Cardiac muscle cell (in vitro differentiated cells and primary cell): ENCODE measurements at regions not wholly inside any gene's neighbourhood (a gene's known extent, or its start where the extent isn't known, plus 50 kb on each side); places are given as distances from the start of the nearest gene placed in this dataset.
A peak's percentile ranks its signal among the peaks of the same experiment; 100 is the strongest.

Experiments
- DNase-seq, 2 donors: peaks; one replicate each; pipeline versions ENCODE4 v3.0.0 to v3.0.0-alpha.2; 2010 to 2017; ENCODE audit warnings: low read depth in 1 of 2, low spot score in 1 of 2
- H3K27ac ChIP-seq: fragments of 200-600 bp; sonication (generic); 2 replicates; pipeline ENCODE4 v1.5.1; 2016
- H3K27me3 ChIP-seq: fragments of 200-600 bp; sonication (generic); 2 replicates; pipeline ENCODE4 v1.6.0; 2016; ENCODE audit warnings: control low read depth
- H3K36me3 ChIP-seq: fragments of 200-600 bp; sonication (generic); 2 replicates; pipeline ENCODE4 v1.5.1; 2016; ENCODE audit warnings: control low read depth
- H3K4me1 ChIP-seq: fragments of 200-600 bp; sonication (generic); 2 replicates; pipeline ENCODE4 v1.8.1; 2017; ENCODE audit warnings: low read depth, mild to moderate bottlenecking, mixed run types
- H3K4me3 ChIP-seq: fragments of 200-600 bp; sonication (generic); 2 replicates; pipeline ENCODE4 v1.5.1; 2016; ENCODE audit warnings: mild to moderate bottlenecking
- H3K9me3 ChIP-seq: fragments of 200-600 bp; sonication (generic); 2 replicates; pipeline ENCODE4 v1.5.1; 2017; ENCODE audit warnings: low read depth, mild to moderate bottlenecking, control low read depth
- TF ChIP-seq, protein P1 (sequence below): IDR thresholded peaks from 2 replicates; pipeline ENCODE4 v1.5.1; 2012; ENCODE audit warnings: low read depth, mild to moderate bottlenecking, low read length

DNA sequence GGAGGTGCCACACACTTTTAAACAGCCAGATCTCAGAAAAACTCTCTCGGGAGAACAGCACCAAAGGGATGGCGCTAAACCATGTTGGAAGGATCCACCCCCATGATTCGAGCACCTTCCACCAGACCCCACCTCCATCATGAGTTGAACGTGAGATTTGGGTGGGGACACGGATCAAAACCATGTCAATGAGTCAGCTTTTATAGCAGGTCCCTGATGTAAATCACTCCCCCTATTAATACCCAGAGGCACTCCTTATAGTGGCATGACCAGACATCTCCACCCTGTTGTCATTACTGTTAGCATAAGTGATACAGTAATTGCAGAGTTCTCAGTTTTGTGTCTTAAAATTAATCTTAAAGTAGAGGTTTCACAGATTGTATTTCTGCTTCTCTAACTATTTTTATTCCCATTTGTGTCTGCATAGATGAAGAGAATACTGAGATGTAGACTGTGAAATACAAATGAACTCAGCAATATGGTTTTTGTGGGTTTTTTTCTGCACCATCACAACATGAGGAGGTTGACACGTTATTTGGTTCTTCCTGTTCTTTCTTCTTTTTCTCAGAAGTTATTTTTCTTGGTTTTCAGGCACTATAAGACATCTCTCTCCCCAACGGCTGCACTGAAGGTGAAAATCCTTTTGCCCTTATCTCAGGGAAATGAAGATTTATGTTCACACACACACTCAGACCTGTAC lies 218.2 kb downstream of the ARL4C start:
- Histone ChIP-seq H3K4me3 (no peak overlapping the region), H3K9me3 (no peaks in the 10 kb centered on the region), H3K4me1 (no peaks in the 10 kb centered on the region), H3K27ac (no peak overlapping the region), H3K36me3 (no peaks in the 10 kb centered on the region), H3K27me3 (no peaks in the 10 kb centered on the region)
- TF ChIP-seq, protein P1, sequence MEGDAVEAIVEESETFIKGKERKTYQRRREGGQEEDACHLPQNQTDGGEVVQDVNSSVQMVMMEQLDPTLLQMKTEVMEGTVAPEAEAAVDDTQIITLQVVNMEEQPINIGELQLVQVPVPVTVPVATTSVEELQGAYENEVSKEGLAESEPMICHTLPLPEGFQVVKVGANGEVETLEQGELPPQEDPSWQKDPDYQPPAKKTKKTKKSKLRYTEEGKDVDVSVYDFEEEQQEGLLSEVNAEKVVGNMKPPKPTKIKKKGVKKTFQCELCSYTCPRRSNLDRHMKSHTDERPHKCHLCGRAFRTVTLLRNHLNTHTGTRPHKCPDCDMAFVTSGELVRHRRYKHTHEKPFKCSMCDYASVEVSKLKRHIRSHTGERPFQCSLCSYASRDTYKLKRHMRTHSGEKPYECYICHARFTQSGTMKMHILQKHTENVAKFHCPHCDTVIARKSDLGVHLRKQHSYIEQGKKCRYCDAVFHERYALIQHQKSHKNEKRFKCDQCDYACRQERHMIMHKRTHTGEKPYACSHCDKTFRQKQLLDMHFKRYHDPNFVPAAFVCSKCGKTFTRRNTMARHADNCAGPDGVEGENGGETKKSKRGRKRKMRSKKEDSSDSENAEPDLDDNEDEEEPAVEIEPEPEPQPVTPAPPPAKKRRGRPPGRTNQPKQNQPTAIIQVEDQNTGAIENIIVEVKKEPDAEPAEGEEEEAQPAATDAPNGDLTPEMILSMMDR: no peak
- DNase-seq: no peak

DNA sequence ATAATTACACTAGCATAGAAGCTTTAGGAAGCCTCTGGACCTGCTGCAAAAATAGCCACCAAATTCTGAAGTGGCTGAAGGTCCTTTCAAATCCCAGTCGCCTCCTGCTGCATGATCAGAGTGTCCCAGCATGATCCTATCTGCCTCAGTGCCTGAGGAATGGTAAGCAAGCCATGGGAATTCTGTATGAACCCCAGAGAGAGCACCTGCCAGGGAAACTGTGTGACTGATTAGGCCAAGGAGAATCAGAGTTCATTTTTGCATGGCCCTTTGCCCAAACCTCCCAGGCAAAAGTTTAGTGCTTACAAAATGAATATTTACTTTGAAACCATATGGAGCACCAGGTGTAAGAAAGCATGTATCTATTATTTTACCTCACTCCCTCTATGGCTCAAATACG lies 221.4 kb downstream of the ARL4C start:
- DNase-seq: peak in 1 of 2 donors; percentile 19
- Histone ChIP-seq H3K4me3 (no peak overlapping the region), H3K4me1 (no peaks in the 10 kb centered on the region), H3K27ac (no peak overlapping the region), H3K36me3 (no peaks in the 10 kb centered on the region), H3K9me3 (no peaks in the 10 kb centered on the region), H3K27me3 (no peaks in the 10 kb centered on the region)
- TF ChIP-seq, protein P1: no peak

DNA sequence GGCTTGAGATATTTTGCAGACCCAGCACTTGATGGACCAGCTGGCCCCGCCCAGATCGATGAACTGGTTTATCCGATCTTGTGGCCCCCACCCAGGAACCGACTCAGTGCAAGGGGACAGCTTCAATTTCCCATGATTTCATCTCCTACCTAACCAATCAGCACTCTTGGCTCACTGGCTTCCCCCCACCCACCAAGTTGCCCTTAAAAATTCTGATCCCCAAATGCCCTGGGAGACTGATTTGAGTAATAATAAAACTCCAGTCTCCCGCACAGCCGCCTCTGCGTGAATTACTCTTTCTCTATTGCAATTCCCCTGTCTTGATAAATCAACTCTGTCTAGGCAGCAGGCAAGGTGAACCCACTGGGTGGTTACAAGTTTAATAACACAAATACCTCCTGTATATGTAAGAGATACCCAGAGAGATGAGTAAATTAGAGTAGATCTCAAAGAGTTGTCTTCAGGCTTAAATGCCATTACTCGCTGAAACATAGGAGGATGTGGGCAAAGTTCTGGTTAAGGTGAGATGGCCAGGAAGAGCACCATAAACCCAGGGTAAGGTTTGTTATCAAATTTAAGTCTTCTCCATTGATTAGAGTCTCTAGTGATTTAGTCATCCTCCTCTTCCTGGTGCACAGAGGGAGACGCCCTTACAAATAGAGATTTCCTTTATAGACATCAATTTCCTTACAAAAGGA lies 222.8 kb downstream of the ARL4C start:
- no peaks in the 10 kb centered on the region for H3K36me3 ChIP-seq
- H3K27ac ChIP-seq: no peak overlapping the region
- no peak for DNase-seq
- H3K27me3 ChIP-seq: no peaks in the 10 kb centered on the region
- H3K4me1 ChIP-seq: no peaks in the 10 kb centered on the region
- H3K4me3 ChIP-seq: no peak overlapping the region
- H3K9me3 ChIP-seq: no peaks in the 10 kb centered on the region
- TF ChIP-seq, protein P1: no peak

DNA sequence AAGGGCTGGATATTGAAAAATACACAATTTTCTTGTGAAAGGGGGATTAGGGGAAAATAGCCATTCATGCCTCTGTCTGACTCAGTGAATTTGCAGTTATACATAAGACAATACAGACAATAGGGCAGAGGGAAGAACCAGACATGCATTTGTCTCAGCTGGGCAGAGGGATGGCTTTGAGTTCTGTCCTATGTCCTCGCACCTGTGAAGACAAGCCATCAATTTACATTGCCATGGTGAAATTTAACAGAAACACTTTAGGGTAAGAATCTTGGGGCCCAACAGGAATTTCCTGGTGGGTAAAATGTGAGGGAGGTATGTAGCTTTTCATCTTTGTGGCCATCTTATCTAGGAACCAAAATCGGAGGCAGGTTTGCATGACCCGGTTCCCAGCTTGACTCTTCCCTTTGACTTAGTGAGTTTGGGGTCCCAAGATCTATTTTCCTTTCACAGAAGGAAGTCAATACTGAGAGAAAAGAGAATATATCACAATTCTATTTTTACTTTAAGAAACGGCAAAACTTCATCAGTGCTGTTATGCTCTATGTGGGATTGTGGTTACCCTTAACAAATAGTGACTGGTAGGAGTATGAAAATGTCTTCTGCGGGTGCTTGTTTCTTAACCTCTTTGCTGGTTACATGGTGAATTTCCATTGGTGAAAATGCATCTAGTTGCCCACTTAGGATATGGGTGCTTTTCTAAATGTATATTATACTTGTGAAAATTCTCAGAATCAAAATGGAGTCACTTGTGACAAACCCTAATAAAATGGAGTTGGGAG lies 221.8 kb downstream of the SPP2 start:
- Histone ChIP-seq H3K36me3 (no peaks in the 10 kb centered on the region), H3K27ac (no peak overlapping the region), H3K4me1 (no peaks in the 10 kb centered on the region), H3K9me3 (no peaks in the 10 kb centered on the region), H3K4me3 (no peak overlapping the region), H3K27me3 (no peaks in the 10 kb centered on the region)
- no peak for DNase-seq
- TF ChIP-seq, protein P1: no peak

DNA sequence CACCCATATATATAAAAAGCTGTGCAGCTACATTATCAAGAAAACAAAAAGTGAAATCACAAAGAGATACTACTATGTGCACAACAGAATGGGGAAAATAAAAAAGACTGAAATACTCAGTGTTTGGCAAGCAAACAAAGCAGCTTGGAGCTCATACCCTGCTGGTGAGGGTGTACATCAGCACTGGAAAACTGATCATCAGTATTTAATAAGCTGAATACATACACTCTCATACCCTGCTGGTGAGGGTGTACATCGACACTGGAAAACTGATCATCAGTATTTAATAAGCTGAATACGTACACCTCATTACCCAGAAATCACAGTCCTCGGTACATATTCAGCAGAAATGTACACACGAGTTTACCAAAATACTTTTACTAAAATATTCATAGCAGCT lies 220.8 kb downstream of the SPP2 start:
- Histone ChIP-seq H3K27ac (no peak overlapping the region), H3K4me3 (no peak overlapping the region), H3K4me1 (no peaks in the 10 kb centered on the region), H3K36me3 (no peaks in the 10 kb centered on the region), H3K27me3 (no peaks in the 10 kb centered on the region), H3K9me3 (no peaks in the 10 kb centered on the region)
- TF ChIP-seq, protein P1: no peak
- no peak for DNase-seq
